ENCODE measurements at regions not wholly inside any gene's neighbourhood (a gene's known extent, or its start where the extent isn't known, plus 50 kb on each side); places are given as distances from the start of the nearest gene placed in this dataset.
A peak's percentile ranks its signal among the peaks of the same experiment; 100 is the strongest.

DNA sequence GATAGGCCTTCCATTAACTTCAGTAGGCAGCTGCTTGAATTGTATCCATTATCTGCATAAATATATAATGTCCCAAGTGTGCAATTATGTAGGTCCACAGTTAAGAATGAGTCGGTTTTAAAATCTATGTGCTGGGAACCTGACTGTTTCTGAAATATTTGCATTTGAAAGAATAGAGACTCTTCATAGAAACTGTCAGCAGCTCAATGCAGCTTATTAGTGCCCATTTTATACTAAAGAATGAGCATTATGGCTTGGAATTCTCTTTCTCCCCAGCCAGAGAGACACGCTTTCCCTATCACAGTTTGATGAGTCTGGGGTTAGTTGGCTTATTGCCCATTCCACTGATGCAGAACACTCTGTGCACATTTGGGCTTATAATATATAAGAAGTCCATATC lies 202.0 kb upstream of the PCDH7 start:
- Mint-ChIP-seq H3K36me3 (ENCODE audit: low read depth) (no peaks in the 10 kb centered on the region), H3K9me3 (peaks cover 5% of the 10 kb centered on the region; the same call in 2 of the 3 replicates), H3K4me3 (no peak overlapping the region), H3K4me1 (no peaks in the 10 kb centered on the region), H3K27ac (no peak overlapping the region), H3K27me3 (ENCODE audit: insufficient read depth, low read depth, poor library complexity) (no peaks in the 10 kb centered on the region)
- DNase-seq (ENCODE audit: low spot score) (no peak), ATAC-seq (no peak)
- Histone ChIP-seq H3K79me2 (replicated peaks; ENCODE audit: insufficient read depth) (no peaks in the 10 kb centered on the region), H3K4me1 (ENCODE audit: insufficient read depth) (no peaks in the 10 kb centered on the region), H3K4me3 (no peak overlapping the region), H3K27ac (ENCODE audit: low read depth) (no peak overlapping the region), H3K9me2 (ENCODE audit: insufficient read depth) (no peaks in the 10 kb centered on the region; the same call in 1 of the 2 replicates), H4K20me1 (replicated peaks; ENCODE audit: insufficient read depth) (no peaks in the 10 kb centered on the region), H3K4me2 (no peak overlapping the region), H3F3A (replicated peaks; ENCODE audit: low read depth) (no peaks in the 10 kb centered on the region), H3K36me3 (ENCODE audit: insufficient read depth) (no peaks in the 10 kb centered on the region), H2AFZ (no peak overlapping the region), H3K27me3 (ENCODE audit: insufficient read depth) (no peaks in the 10 kb centered on the region)
- TF ChIP-seq ZNF114 (CRISPR knock-in tag; IDR thresholded peaks at IDR 0.05), result no peak
- TF ChIP-seq EZH2 (IDR thresholded peaks at IDR 0.05; ENCODE audit: low read depth, unreplicated experiment), result no peak
- no peak for TF ChIP-seq STAT1 (IDR thresholded peaks at IDR 0.05; ENCODE audit: unreplicated experiment)
- no peak for TF ChIP-seq CREB1 (CRISPR knock-in tag; IDR thresholded peaks at IDR 0.05; ENCODE audit: low read depth)

DNA sequence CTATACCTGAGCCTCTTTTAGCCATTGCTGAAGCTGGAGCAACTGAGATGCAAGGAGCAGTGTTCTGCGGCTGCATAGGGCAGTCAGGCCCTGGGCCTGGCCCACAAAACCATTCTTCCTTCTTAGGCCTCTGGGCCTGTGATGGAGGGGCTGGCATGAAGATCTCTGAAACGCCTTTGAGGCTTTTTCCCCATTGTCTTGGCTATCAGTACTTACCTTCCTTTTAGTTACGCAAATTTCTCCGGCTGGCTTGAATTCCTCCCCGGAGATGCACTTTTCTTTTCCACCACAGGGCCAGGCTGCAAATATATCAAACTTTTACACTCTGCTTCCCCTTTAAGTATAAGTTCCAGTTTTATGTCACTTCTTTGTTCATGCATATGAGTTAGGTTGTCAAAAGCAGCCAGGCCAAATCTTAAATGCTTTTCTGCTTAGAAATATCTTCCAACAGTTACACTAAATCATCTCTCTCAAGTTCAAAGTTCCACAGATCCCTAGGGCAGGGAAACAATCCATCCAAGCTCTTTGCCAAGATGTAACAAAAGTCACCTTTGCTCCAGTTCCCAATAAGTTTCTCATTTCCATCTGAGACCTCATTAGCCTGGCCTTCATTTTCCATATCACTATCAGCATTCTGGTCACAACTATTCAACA lies 194.4 kb upstream of the PCDH7 start:
- H3K9me3 Mint-ChIP-seq, result peaks cover 22% of the 10 kb centered on the region
- H3K27me3 Mint-ChIP-seq (ENCODE audit: insufficient read depth, low read depth, poor library complexity), result peaks cover 3% of the 10 kb centered on the region
- H3K79me2 ChIP-seq (replicated peaks; ENCODE audit: insufficient read depth), result no peaks in the 10 kb centered on the region
- ATAC-seq (0 out of 3 replicates have a peak, but pooled peaks have one; percentile 23), DNase-seq (ENCODE audit: low spot score) (peak; percentile 50)
- no peaks in the 10 kb centered on the region for H3F3A ChIP-seq (replicated peaks; ENCODE audit: low read depth)
- TF ChIP-seq, protein P1, sequence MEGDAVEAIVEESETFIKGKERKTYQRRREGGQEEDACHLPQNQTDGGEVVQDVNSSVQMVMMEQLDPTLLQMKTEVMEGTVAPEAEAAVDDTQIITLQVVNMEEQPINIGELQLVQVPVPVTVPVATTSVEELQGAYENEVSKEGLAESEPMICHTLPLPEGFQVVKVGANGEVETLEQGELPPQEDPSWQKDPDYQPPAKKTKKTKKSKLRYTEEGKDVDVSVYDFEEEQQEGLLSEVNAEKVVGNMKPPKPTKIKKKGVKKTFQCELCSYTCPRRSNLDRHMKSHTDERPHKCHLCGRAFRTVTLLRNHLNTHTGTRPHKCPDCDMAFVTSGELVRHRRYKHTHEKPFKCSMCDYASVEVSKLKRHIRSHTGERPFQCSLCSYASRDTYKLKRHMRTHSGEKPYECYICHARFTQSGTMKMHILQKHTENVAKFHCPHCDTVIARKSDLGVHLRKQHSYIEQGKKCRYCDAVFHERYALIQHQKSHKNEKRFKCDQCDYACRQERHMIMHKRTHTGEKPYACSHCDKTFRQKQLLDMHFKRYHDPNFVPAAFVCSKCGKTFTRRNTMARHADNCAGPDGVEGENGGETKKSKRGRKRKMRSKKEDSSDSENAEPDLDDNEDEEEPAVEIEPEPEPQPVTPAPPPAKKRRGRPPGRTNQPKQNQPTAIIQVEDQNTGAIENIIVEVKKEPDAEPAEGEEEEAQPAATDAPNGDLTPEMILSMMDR (conservative IDR thresholded peaks at IDR 0.05; ENCODE audit: low read depth in 2 of 2), result 0 out of 4 replicates have a peak, but pooled peaks of 1 of the 2 experiments have one; percentile 11
- TF ChIP-seq ZNF114 (CRISPR knock-in tag; IDR thresholded peaks at IDR 0.05) (no peak), ZNF331 (CRISPR knock-in tag; IDR thresholded peaks at IDR 0.05; ENCODE audit: low read depth) (no peak), CREB1 (CRISPR knock-in tag; IDR thresholded peaks at IDR 0.05; ENCODE audit: low read depth) (no peak), EZH2 (IDR thresholded peaks at IDR 0.05; ENCODE audit: low read depth, unreplicated experiment) (no peak)
- H3K27me3 ChIP-seq (ENCODE audit: insufficient read depth), result no peaks in the 10 kb centered on the region
- H3K4me1 Mint-ChIP-seq, result peaks cover 9% of the 10 kb centered on the region; the same call in 2 of the 3 replicates
- H3K27ac ChIP-seq (ENCODE audit: low read depth), result no peak overlapping the region
- no peak overlapping the region for H3K27ac Mint-ChIP-seq
- no peak overlapping the region for H3K4me3 Mint-ChIP-seq
- H2AFZ ChIP-seq, result peak overlapping the region; percentile 67
- no peaks in the 10 kb centered on the region for H3K36me3 ChIP-seq (ENCODE audit: insufficient read depth)
- no peaks in the 10 kb centered on the region for H4K20me1 ChIP-seq (replicated peaks; ENCODE audit: insufficient read depth)
- H3K4me1 ChIP-seq (ENCODE audit: insufficient read depth), result no peaks in the 10 kb centered on the region
- no peak overlapping the region for H3K4me3 ChIP-seq
- no peak overlapping the region for H3K4me2 ChIP-seq
- peaks cover 22% of the 10 kb centered on the region for H3K36me3 Mint-ChIP-seq (ENCODE audit: low read depth)
- no peaks in the 10 kb centered on the region for H3K9me2 ChIP-seq (ENCODE audit: insufficient read depth)

DNA sequence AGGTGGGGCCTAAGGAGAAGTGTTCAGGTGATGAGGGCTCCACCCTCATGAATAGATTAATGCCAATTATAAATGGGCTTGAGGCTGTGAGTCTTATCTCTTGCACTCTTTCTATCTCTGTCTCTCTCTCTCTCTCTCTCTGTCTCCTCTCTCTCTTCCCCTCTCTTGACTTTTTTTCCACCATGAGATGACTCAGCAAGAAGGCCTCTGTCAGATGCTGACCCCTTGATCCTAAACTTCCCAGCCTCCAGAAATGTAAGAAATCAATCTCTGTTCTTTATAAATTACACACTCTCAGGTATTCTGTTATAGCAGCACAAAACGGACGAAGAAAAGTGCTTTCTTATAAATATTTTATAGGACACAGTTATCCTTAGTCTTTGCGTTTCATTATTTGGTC lies 184.9 kb upstream of the PCDH7 start:
- no peaks in the 10 kb centered on the region for H4K20me1 ChIP-seq (replicated peaks; ENCODE audit: insufficient read depth)
- H3K27me3 ChIP-seq (ENCODE audit: insufficient read depth), result no peaks in the 10 kb centered on the region
- H3K36me3 Mint-ChIP-seq (ENCODE audit: low read depth), result no peaks in the 10 kb centered on the region
- H3K9me2 ChIP-seq (ENCODE audit: insufficient read depth), result peaks cover 8% of the 10 kb centered on the region; the same call in 1 of the 2 replicates
- H3K27me3 Mint-ChIP-seq (ENCODE audit: insufficient read depth, low read depth, poor library complexity), result no peaks in the 10 kb centered on the region
- no peak overlapping the region for H3K4me2 ChIP-seq
- H3F3A ChIP-seq (replicated peaks; ENCODE audit: low read depth), result no peaks in the 10 kb centered on the region
- no peak overlapping the region for H2AFZ ChIP-seq
- DNase-seq (ENCODE audit: low spot score) (no peak), ATAC-seq (no peak)
- no peak overlapping the region for H3K27ac ChIP-seq (ENCODE audit: low read depth)
- no peaks in the 10 kb centered on the region for H3K79me2 ChIP-seq (replicated peaks; ENCODE audit: insufficient read depth)
- H3K4me3 Mint-ChIP-seq, result no peak overlapping the region
- no peaks in the 10 kb centered on the region for H3K4me1 ChIP-seq (ENCODE audit: insufficient read depth)
- no peak overlapping the region for H3K4me3 ChIP-seq
- peak overlapping the region; percentile 6; the same call in 1 of the 2 replicates for H3K27ac Mint-ChIP-seq
- no peaks in the 10 kb centered on the region for H3K9me3 Mint-ChIP-seq
- H3K36me3 ChIP-seq (ENCODE audit: insufficient read depth), result no peaks in the 10 kb centered on the region
- no peaks in the 10 kb centered on the region for H3K4me1 Mint-ChIP-seq
- no peak for TF ChIP-seq JUNB (IDR thresholded peaks at IDR 0.05; ENCODE audit: unreplicated experiment)
- TF ChIP-seq POLR2AphosphoS5 (IDR thresholded peaks at IDR 0.05; ENCODE audit: low read depth), result no peak
- TF ChIP-seq, protein P1 (conservative IDR thresholded peaks at IDR 0.05; ENCODE audit: low read depth in 2 of 2), result no peak
- TF ChIP-seq, protein P2, sequence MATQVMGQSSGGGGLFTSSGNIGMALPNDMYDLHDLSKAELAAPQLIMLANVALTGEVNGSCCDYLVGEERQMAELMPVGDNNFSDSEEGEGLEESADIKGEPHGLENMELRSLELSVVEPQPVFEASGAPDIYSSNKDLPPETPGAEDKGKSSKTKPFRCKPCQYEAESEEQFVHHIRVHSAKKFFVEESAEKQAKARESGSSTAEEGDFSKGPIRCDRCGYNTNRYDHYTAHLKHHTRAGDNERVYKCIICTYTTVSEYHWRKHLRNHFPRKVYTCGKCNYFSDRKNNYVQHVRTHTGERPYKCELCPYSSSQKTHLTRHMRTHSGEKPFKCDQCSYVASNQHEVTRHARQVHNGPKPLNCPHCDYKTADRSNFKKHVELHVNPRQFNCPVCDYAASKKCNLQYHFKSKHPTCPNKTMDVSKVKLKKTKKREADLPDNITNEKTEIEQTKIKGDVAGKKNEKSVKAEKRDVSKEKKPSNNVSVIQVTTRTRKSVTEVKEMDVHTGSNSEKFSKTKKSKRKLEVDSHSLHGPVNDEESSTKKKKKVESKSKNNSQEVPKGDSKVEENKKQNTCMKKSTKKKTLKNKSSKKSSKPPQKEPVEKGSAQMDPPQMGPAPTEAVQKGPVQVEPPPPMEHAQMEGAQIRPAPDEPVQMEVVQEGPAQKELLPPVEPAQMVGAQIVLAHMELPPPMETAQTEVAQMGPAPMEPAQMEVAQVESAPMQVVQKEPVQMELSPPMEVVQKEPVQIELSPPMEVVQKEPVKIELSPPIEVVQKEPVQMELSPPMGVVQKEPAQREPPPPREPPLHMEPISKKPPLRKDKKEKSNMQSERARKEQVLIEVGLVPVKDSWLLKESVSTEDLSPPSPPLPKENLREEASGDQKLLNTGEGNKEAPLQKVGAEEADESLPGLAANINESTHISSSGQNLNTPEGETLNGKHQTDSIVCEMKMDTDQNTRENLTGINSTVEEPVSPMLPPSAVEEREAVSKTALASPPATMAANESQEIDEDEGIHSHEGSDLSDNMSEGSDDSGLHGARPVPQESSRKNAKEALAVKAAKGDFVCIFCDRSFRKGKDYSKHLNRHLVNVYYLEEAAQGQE (IDR thresholded peaks at IDR 0.05; ENCODE audit: unreplicated experiment), result no peak
- TF ChIP-seq ZNF331 (CRISPR knock-in tag; IDR thresholded peaks at IDR 0.05; ENCODE audit: low read depth), result no peak
- TF ChIP-seq EZH2 (IDR thresholded peaks at IDR 0.05; ENCODE audit: low read depth, unreplicated experiment), result no peak
- no peak for TF ChIP-seq STAT1 (IDR thresholded peaks at IDR 0.05; ENCODE audit: unreplicated experiment)
